Right lobe of liver (tissue), 6 donors: ENCODE measurements at regions not wholly inside any gene's neighbourhood (a gene's known extent, or its start where the extent isn't known, plus 50 kb on each side); places are given as distances from the start of the nearest gene placed in this dataset.

Source experiments
- ATAC-seq, 4 donors: fragments of 200-7000 bp; cut with Tn5 transposase; one replicate each; pipeline ENCODE4 v1.9.1; 2020; ENCODE audit warnings: mild to moderate bottlenecking in 4 of 4, moderate library complexity in 4 of 4
- DNase-seq, 3 donors: peaks; one replicate each; pipeline ENCODE4 v3.0.0-alpha.2; 2020
- H3K27ac ChIP-seq, 3 donors: fragments of 200-600 bp; one replicate each; pipeline ENCODE4 v1.8.0; 2022
- H3K27me3 ChIP-seq, 2 donors: fragments of 200-600 bp; one replicate each; pipeline ENCODE4 v1.8.0; 2022
- H3K36me3 ChIP-seq, 4 donors: fragments of 200-600 bp; sonication (generic) in 1 of 4; one replicate each; pipeline versions ENCODE4 v1.5.1 to v1.8.0; 2017 to 2022; ENCODE audit warnings: control low read depth in 1 of 4
- H3K4me1 ChIP-seq, 4 donors: fragments of 200-600 bp; sonication (generic) in 1 of 4; one replicate each; pipeline versions ENCODE4 v1.5.1 to v1.8.0; 2017 to 2022; ENCODE audit warnings: control low read depth in 1 of 4
- H3K4me3 ChIP-seq, 3 donors: fragments of 200-600 bp; one replicate each; pipeline ENCODE4 v1.8.0; 2022
- H3K9me3 ChIP-seq, 4 donors: fragments of 200-600 bp; sonication (generic) in 1 of 4; one replicate each; pipeline versions ENCODE4 v1.5.1 to v1.8.0; 2017 to 2022; ENCODE audit warnings: control low read depth in 1 of 4
- CTCF ChIP-seq, 4 donors: fragments of 200-600 bp in 3 of 4; fragments of 450-650 bp in 1 of 4; IDR thresholded peaks; one replicate each; pipeline versions ENCODE4 v1.5.1 to v1.8.0; 2016 to 2022; ENCODE audit warnings: antibody characterized with exemption in 4 of 4, mild to moderate bottlenecking in 2 of 4
- POLR2A ChIP-seq: fragments of 450-650 bp; IDR thresholded peaks from one replicate; pipeline ENCODE4 v1.6.1; 2017; ENCODE audit warnings: antibody characterized with exemption, mild to moderate bottlenecking
- WGBS: methylation state at CpG from one replicate; pipeline ENCODE4 v1.1.6; 2018; ENCODE audit warnings: low coverage, low lambda C conversion rate; ENCODE audit not compliant: insufficient coverage; ENCODE audit errors: missing lambda C conversion rate; 5-methylcytosine and 5-hydroxymethylcytosine counted together
- intact Hi-C, 2 donors: fragments of 100-400 bp; cut with DNase I; formaldehyde crosslinking; loops; one replicate each; pipeline versions ENCODE4 v1.11.2 to v1.14.1; 2022
- donor health status: DM: no; HTN: yes; CAD: no.
- donor health status: DM: no; HTN: no; CAD: no.
- donor health status: DM: no; HTN: no; CAD: no.
- donor health status: DM: no; HTN: yes; CAD: no.
- donor health status: DM: no; HTN: yes; CAD: no.

DNA sequence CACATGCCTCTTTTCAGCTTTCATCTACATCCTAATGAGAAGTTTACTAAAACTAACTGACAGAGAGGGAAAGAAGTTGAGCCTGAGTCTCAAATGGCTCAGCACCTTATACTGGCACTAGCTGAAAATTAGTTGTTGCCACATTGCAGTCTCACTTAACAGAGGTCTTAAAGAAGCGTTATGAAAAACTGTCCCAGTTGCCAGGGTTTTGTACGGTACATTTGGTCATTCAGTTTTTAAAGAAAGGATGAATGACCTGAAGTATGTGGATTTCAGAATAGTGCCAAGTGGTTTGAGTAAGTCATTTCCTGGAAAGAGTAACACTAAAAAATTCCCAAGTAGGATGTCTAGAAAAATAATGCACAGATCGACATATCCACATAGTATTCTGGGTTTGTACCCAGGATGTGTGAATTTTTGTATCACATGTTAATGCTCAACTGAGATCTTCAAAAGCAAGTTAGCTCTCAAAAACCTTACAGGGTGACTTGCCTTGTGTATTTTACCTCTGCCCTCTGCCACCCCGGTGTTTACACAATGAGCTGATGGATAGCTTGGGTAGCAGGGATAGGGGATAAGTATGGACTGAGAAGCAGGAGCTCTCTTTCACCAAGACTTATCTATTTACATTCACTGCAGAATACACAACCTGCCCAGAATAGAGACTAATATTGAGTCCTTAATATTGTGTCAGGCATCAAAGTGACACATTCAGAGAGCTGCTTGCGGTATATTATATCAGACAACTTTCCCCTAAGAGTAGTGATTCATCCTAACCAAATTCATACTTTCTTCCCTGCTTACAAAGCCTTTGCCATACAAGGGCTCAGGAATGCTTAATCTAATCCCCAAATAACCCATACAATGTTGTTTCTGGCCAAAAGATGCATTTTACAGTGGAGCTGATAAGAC is 1075.7 kb upstream of the PABPC4L start:
- TF ChIP-seq CTCF (IDR thresholded peaks at IDR 0.05) (no peak), POLR2A (no peak)
- Histone ChIP-seq H3K4me1 (no peaks in the 10 kb centered on the region), H3K27ac (no peak overlapping the region), H3K4me3 (no peak overlapping the region), H3K36me3 (no peaks in the 10 kb centered on the region), H3K27me3 (no peaks in the 10 kb centered on the region), H3K9me3 (peaks cover 0 to 5% (median 0%) of the 10 kb centered on the region in 4 donors)
- DNase-seq (no peak), ATAC-seq (no peak)
- 23% methylated on average over 5 of the region's 5 CpGs for WGBS
- intact Hi-C loops: no loop called here

GRCh38 chr4:135274416-135274815 is 1072.8 kb upstream of the PABPC4L start:
- Histone ChIP-seq H3K4me3 (no peak overlapping the region), H3K27ac (no peak overlapping the region), H3K27me3 (no peaks in the 10 kb centered on the region), H3K36me3 (no peaks in the 10 kb centered on the region), H3K9me3 (peaks cover 0 to 5% (median 0%) of the 10 kb centered on the region in 4 donors), H3K4me1 (no peaks in the 10 kb centered on the region)
- ATAC-seq: no peak
- DNase-seq: no peak
- no peak for TF ChIP-seq POLR2A
- no peak for TF ChIP-seq CTCF (IDR thresholded peaks at IDR 0.05)
- 36% methylated on average over 1 of the region's 1 CpG for WGBS
- intact Hi-C loops: no loop called here

DNA sequence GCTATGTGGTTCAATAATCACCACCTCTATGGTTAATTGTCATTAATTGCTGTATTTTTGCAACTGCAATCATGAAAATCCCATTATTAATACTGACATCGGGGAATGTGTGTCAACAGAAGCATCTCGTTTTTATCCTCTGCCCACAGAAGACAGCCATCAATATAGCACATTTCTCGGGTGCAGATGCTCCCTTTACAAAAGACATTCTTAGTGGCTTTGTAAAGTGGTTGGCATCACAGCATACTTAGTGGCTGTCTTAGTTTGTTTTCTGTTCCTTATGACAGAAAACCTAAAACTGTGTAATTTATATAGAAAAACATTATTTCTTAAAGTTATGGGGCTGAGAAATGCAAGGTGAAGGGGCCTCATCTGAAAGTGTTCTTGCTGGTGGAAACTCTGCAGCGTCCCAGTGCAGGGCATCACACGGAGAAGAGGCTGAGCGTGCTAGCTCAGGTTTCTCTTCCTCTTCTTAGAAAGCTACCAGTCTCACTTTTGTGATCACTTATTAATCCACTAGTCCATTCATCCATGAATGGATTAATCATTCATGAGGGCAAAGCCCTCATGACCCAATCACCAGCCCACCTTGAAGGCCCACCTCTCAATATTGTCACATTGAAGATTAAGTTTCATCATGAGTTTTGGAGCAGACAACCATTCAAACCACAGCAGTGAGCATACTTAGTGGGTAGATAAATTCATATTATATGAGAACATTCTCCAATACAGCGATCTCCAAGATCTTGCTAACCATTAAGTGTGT is 1067.7 kb upstream of the PABPC4L start:
- 67% methylated on average over 7 of the region's 7 CpGs for WGBS
- Histone ChIP-seq H3K27me3 (no peaks in the 10 kb centered on the region), H3K9me3 (no peaks in the 10 kb centered on the region), H3K4me3 (no peak overlapping the region), H3K36me3 (no peaks in the 10 kb centered on the region), H3K27ac (no peak overlapping the region), H3K4me1 (no peaks in the 10 kb centered on the region)
- no peak for TF ChIP-seq POLR2A
- TF ChIP-seq CTCF (IDR thresholded peaks at IDR 0.05): no peak
- intact Hi-C loops: no loop called here
- no peak for ATAC-seq
- no peak for DNase-seq

DNA sequence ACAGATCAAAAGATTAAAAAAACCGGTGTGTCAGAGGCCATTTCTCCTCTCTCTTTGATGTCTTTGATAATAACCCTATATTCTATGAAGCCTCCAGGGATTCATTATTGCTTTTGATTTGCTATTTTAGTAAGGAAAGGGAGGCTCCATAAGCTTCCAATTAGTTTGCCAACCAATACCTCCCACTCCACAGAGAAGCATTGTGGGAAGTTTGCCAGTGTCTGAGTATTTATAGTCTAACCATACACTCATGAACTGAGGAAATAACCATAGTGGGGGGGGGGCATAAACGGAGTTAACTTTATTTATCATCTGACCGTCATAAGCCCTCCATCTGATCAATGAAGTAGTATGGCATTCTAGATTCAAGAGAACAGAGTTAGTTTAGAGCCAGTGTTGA is 1066.8 kb upstream of the PABPC4L start:
- H3K27ac ChIP-seq: no peak overlapping the region
- no peak for TF ChIP-seq POLR2A
- no peak for TF ChIP-seq CTCF (IDR thresholded peaks at IDR 0.05)
- intact Hi-C loops: no loop called here
- ATAC-seq (no peak), DNase-seq (no peak)
- no peak overlapping the region for H3K4me3 ChIP-seq
- no peaks in the 10 kb centered on the region for H3K27me3 ChIP-seq
- no peaks in the 10 kb centered on the region for H3K36me3 ChIP-seq
- H3K9me3 ChIP-seq: no peaks in the 10 kb centered on the region
- H3K4me1 ChIP-seq: no peaks in the 10 kb centered on the region
- WGBS: 38% methylated on average over 3 of the region's 3 CpGs
